HEK293 (cell line): ENCODE measurements at regions not wholly inside any gene's neighbourhood (a gene's known extent, or its start where the extent isn't known, plus 50 kb on each side); places are given as distances from the start of the nearest gene placed in this dataset.

Source experiments
- CTCF ChIA-PET: fragments of 350-600 bp; formaldehyde crosslinking; extraction: SDS; loops from one replicate; lab custom pipeline; 2021; ENCODE audit warnings: antibody characterized with exemption; lab: Yijun Ruan, JAX
- POLR2A ChIA-PET: fragments of 300-600 bp; formaldehyde crosslinking; extraction: SDS; loops from one replicate; lab custom pipeline; 2020; ENCODE audit warnings: antibody characterized with exemption, inconsistent platforms; lab: Yijun Ruan, JAX
- H3K27ac ChIP-seq: fragments of 200-500 bp; sonication (Bioruptor generic); 2 replicates; pipeline ENCODE4 v1.5.1; 2014; ENCODE audit warnings: low read depth, low read length, control low read depth, inconsistent platforms; ENCODE audit errors: extremely low read depth
- H3K36me3 ChIP-seq, 2 experiments: fragments of 200-500 bp in 1 of 2; sonication (Bioruptor generic) in 1 of 2; 1 replicate in 1 of 2; 2 replicates in 1 of 2; pipeline ENCODE4 v1.5.1; 2014 to 2017; ENCODE audit warnings: inconsistent platforms in 2 of 2, low read length in 2 of 2; ENCODE audit not compliant: control insufficient read depth in 2 of 2, insufficient read depth in 1 of 2
- H3K4me1 ChIP-seq: fragments of 200-500 bp; sonication (Bioruptor generic); 2 replicates; pipeline ENCODE4 v1.5.1; 2014; ENCODE audit warnings: mild to moderate bottlenecking, low read length, inconsistent platforms; ENCODE audit not compliant: control insufficient read depth, insufficient read depth
- H3K4me3 ChIP-seq: 2 replicates; pipeline ENCODE4 v1.5.1; 2011; ENCODE audit warnings: low read depth, mild to moderate bottlenecking, control low read depth, low read length, moderate library complexity
- H3K9me3 ChIP-seq: fragments of 200-500 bp; sonication (Bioruptor generic); 2 replicates; pipeline ENCODE4 v1.5.1; 2014; ENCODE audit warnings: low read depth, low read length, inconsistent platforms; ENCODE audit not compliant: control insufficient read depth, insufficient read depth
- CTCF ChIP-seq: fragments of 450-650 bp; formaldehyde crosslinking; IDR thresholded peaks from 2 replicates; pipeline ENCODE4 v1.5.1; 2016; ENCODE audit warnings: missing biosample characterization, missing genetic modification characterization
- EGR2 ChIP-seq: fragments of 450-650 bp; formaldehyde crosslinking; IDR thresholded peaks from 2 replicates; pipeline ENCODE4 v1.5.1; 2016; ENCODE audit warnings: low read depth, missing biosample characterization, missing genetic modification characterization
- FEZF1 ChIP-seq: fragments of 450-650 bp; formaldehyde crosslinking; IDR thresholded peaks from 2 replicates; pipeline ENCODE4 v1.5.1; 2016; ENCODE audit warnings: missing biosample characterization, missing genetic modification characterization
- HIC1 ChIP-seq: fragments of 450-650 bp; formaldehyde crosslinking; IDR thresholded peaks from 2 replicates; pipeline ENCODE4 v1.5.1; 2016; ENCODE audit warnings: missing biosample characterization, missing genetic modification characterization
- IKZF3 ChIP-seq: fragments of 450-650 bp; IDR thresholded peaks from 2 replicates; pipeline ENCODE4 v1.5.0; 2018; ENCODE audit warnings: missing biosample characterization, mild to moderate bottlenecking, missing genetic modification characterization, moderate library complexity
- KLF10 ChIP-seq: fragments of 450-650 bp; IDR thresholded peaks from 2 replicates; pipeline ENCODE4 v1.5.1; 2018; ENCODE audit warnings: missing biosample characterization, mild to moderate bottlenecking, missing genetic modification characterization
- KLF8 ChIP-seq: fragments of 450-650 bp; formaldehyde crosslinking; IDR thresholded peaks from 2 replicates; pipeline ENCODE4 v1.5.1; 2016; ENCODE audit warnings: missing biosample characterization, missing genetic modification characterization
- PRDM1 ChIP-seq: fragments of 450-650 bp; formaldehyde crosslinking; IDR thresholded peaks from 2 replicates; pipeline ENCODE4; 2016; ENCODE audit warnings: missing biosample characterization, missing genetic modification characterization
- SALL2 ChIP-seq: fragments of 450-650 bp; formaldehyde crosslinking; IDR thresholded peaks from 2 replicates; pipeline ENCODE4 v1.5.0; 2017; ENCODE audit warnings: missing biosample characterization, mild to moderate bottlenecking, missing genetic modification characterization, borderline replicate concordance
- ZBTB11 ChIP-seq: fragments of 450-650 bp; formaldehyde crosslinking; conservative IDR thresholded peaks from 2 replicates; pipeline ENCODE4 v1.5.1; 2016; ENCODE audit warnings: low read depth, missing biosample characterization, missing genetic modification characterization
- ZNF10 ChIP-seq: fragments of 450-650 bp; formaldehyde crosslinking; IDR thresholded peaks from 2 replicates; pipeline ENCODE4 v1.5.1; 2017; ENCODE audit warnings: missing biosample characterization, missing genetic modification characterization
- ZNF174 ChIP-seq: fragments of 450-650 bp; formaldehyde crosslinking; IDR thresholded peaks from 2 replicates; pipeline ENCODE4 v1.5.0; 2017; ENCODE audit warnings: missing biosample characterization, mild to moderate bottlenecking, missing genetic modification characterization
- ZNF24 ChIP-seq: fragments of 450-650 bp; formaldehyde crosslinking; IDR thresholded peaks from 2 replicates; pipeline ENCODE4 v1.5.1; 2016; ENCODE audit warnings: missing biosample characterization, missing genetic modification characterization
- ZNF510 ChIP-seq: fragments of 450-650 bp; formaldehyde crosslinking; IDR thresholded peaks from 2 replicates; pipeline ENCODE4 v1.5.1; 2018; ENCODE audit warnings: mild to moderate bottlenecking, missing genetic modification characterization, missing biosample characterization; ENCODE audit not compliant: insufficient replicate concordance
- ZNF548 ChIP-seq: fragments of 450-650 bp; formaldehyde crosslinking; IDR thresholded peaks from 2 replicates; pipeline ENCODE4 v1.5.1; 2016; ENCODE audit warnings: missing biosample characterization, missing genetic modification characterization
- ZNF660 ChIP-seq: fragments of 450-650 bp; IDR thresholded peaks from 2 replicates; pipeline ENCODE4 v1.5.1; 2018; ENCODE audit warnings: missing biosample characterization, mild to moderate bottlenecking, missing genetic modification characterization
- TF ChIP-seq, protein P1 (sequence below): fragments of 450-650 bp; formaldehyde crosslinking; IDR thresholded peaks from 2 replicates; pipeline ENCODE4 v1.5.1; 2016; ENCODE audit warnings: missing biosample characterization, missing genetic modification characterization
- TF ChIP-seq, protein P2 (sequence below): fragments of 450-650 bp; formaldehyde crosslinking; IDR thresholded peaks from 2 replicates; pipeline ENCODE4 v1.5.1; 2016; ENCODE audit warnings: missing biosample characterization, missing genetic modification characterization

GRCh38 chr1:5728663-5729355, 263.4 kb downstream of the NPHP4 start:
- H3K36me3 ChIP-seq = no peaks in the 10 kb centered on the region
- TF ChIP-seq, protein P1, sequence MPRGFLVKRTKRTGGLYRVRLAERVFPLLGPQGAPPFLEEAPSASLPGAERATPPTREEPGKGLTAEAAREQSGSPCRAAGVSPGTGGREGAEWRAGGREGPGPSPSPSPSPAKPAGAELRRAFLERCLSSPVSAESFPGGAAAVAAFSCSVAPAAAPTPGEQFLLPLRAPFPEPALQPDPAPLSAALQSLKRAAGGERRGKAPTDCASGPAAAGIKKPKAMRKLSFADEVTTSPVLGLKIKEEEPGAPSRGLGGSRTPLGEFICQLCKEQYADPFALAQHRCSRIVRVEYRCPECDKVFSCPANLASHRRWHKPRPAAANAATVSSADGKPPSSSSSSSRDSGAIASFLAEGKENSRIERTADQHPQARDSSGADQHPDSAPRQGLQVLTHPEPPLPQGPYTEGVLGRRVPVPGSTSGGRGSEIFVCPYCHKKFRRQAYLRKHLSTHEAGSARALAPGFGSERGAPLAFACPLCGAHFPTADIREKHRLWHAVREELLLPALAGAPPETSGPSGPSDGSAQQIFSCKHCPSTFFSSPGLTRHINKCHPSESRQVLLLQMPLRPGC (tag by site-specific recombination) = no peak
- no peak for TF ChIP-seq ZNF24 (tag by site-specific recombination)
- no peak for TF ChIP-seq CTCF (tag by site-specific recombination)
- TF ChIP-seq, all 188 proteins: peak for 0
- ChIA-PET CTCF (interaction anchor here (0.6 kb wide), 2 partner anchors 17 to 131 kb away, joined by 4 read pairs; no protein-coding TSS in a partner anchor), POLR2A (no interaction called here)
- Histone ChIP-seq H3K27ac (no peak overlapping the region), H3K4me3 (no peak overlapping the region), H3K4me1 (no peaks in the 10 kb centered on the region), H3K9me3 (no peaks in the 10 kb centered on the region)

- ChIA-PET CTCF (interaction anchor here (0.7 kb wide), 1 partner anchor 100 kb away, joined by 3 read pairs; no protein-coding TSS in a partner anchor), POLR2A (no interaction called here)
- Histone ChIP-seq H3K27ac (no peak overlapping the region), H3K4me3 (no peak overlapping the region), H3K9me3 (no peaks in the 10 kb centered on the region), H3K36me3 (no peaks in the 10 kb centered on the region), H3K4me1 (no peaks in the 10 kb centered on the region)
- TF ChIP-seq ZNF548 (tag by site-specific recombination) = no peak
- TF ChIP-seq KLF10 (tag by site-specific recombination) = no peak
- no peak for TF ChIP-seq ZNF10 (tag by site-specific recombination)
- no peak for TF ChIP-seq ZNF660 (tag by site-specific recombination)
- no peak for TF ChIP-seq HIC1
- TF ChIP-seq KLF8 = no peak
- no peak for TF ChIP-seq ZNF174
- TF ChIP-seq FEZF1 (tag by site-specific recombination) = no peak
- no peak for TF ChIP-seq EGR2 (tag by site-specific recombination)
- no peak for TF ChIP-seq PRDM1
- no peak for TF ChIP-seq ZBTB11
- TF ChIP-seq IKZF3 (tag by site-specific recombination) = no peak
- no peak for TF ChIP-seq SALL2 (tag by site-specific recombination)
- no peak for TF ChIP-seq ZNF510
- TF ChIP-seq, protein P2, sequence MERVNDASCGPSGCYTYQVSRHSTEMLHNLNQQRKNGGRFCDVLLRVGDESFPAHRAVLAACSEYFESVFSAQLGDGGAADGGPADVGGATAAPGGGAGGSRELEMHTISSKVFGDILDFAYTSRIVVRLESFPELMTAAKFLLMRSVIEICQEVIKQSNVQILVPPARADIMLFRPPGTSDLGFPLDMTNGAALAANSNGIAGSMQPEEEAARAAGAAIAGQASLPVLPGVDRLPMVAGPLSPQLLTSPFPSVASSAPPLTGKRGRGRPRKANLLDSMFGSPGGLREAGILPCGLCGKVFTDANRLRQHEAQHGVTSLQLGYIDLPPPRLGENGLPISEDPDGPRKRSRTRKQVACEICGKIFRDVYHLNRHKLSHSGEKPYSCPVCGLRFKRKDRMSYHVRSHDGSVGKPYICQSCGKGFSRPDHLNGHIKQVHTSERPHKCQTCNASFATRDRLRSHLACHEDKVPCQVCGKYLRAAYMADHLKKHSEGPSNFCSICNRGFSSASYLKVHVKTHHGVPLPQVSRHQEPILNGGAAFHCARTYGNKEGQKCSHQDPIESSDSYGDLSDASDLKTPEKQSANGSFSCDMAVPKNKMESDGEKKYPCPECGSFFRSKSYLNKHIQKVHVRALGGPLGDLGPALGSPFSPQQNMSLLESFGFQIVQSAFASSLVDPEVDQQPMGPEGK = no peak
These were observed 264.2 kb downstream of the NPHP4 start for GRCh38 chr1:5727871-5728643.
